ENCODE measurements at regions not wholly inside any gene's neighbourhood (a gene's known extent, or its start where the extent isn't known, plus 50 kb on each side); places are given as distances from the start of the nearest gene placed in this dataset.

- TF ChIP-seq CTCF (tag by site-specific recombination; IDR thresholded peaks at IDR 0.05) (no peak), ZBTB1 (tag by site-specific recombination; IDR thresholded peaks at IDR 0.05) (no peak), ZNF404 (tag by site-specific recombination; IDR thresholded peaks at IDR 0.05) (no peak), ZNF169 (tag by site-specific recombination; IDR thresholded peaks at IDR 0.05) (no peak), ZNF561 (tag by site-specific recombination; IDR thresholded peaks at IDR 0.05; ENCODE audit: borderline replicate concordance) (no peak), INSM2 (tag by site-specific recombination; IDR thresholded peaks at IDR 0.05) (no peak)
- TF ChIP-seq, protein P1, sequence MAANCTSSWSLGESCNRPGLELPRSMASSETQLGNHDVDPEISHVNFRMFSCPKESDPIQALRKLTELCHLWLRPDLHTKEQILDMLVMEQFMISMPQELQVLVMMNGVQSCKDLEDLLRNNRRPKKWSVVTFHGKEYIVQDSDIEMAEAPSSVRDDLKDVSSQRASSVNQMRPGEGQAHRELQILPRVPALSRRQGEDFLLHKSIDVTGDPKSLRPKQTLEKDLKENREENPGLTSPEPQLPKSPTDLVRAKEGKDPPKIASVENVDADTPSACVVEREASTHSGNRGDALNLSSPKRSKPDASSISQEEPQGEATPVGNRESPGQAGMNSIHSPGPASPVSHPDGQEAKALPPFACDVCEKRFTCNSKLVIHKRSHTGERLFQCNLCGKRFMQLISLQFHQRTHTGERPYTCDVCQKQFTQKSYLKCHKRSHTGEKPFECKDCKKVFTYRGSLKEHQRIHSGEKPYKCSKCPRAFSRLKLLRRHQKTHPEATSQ (tag by site-specific recombination; IDR thresholded peaks at IDR 0.05), result no peak
- TF ChIP-seq, protein P2, sequence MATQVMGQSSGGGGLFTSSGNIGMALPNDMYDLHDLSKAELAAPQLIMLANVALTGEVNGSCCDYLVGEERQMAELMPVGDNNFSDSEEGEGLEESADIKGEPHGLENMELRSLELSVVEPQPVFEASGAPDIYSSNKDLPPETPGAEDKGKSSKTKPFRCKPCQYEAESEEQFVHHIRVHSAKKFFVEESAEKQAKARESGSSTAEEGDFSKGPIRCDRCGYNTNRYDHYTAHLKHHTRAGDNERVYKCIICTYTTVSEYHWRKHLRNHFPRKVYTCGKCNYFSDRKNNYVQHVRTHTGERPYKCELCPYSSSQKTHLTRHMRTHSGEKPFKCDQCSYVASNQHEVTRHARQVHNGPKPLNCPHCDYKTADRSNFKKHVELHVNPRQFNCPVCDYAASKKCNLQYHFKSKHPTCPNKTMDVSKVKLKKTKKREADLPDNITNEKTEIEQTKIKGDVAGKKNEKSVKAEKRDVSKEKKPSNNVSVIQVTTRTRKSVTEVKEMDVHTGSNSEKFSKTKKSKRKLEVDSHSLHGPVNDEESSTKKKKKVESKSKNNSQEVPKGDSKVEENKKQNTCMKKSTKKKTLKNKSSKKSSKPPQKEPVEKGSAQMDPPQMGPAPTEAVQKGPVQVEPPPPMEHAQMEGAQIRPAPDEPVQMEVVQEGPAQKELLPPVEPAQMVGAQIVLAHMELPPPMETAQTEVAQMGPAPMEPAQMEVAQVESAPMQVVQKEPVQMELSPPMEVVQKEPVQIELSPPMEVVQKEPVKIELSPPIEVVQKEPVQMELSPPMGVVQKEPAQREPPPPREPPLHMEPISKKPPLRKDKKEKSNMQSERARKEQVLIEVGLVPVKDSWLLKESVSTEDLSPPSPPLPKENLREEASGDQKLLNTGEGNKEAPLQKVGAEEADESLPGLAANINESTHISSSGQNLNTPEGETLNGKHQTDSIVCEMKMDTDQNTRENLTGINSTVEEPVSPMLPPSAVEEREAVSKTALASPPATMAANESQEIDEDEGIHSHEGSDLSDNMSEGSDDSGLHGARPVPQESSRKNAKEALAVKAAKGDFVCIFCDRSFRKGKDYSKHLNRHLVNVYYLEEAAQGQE (tag by site-specific recombination; IDR thresholded peaks at IDR 0.05), result no peak
Observed at GRCh38 chr13:106374631-106375030, 160.8 kb downstream of the EFNB2 start.
